Fibroblast of the aortic adventitia (primary cell): ENCODE measurements at regions not wholly inside any gene's neighbourhood (a gene's known extent, or its start where the extent isn't known, plus 50 kb on each side); places are given as distances from the start of the nearest gene placed in this dataset.

Source experiments
- DNase-seq: peaks from one replicate; pipeline ENCODE4 v3.0.0-alpha.2; 2010; ENCODE audit warnings: low read depth
- H3K4me3 ChIP-seq: 2 replicates; pipeline ENCODE4 v1.5.1; 2011; ENCODE audit warnings: low read depth, mild to moderate bottlenecking, control low read depth, low read length, moderate library complexity
- TF ChIP-seq, protein P1 (sequence below): IDR thresholded peaks from 2 replicates; pipeline ENCODE4 v1.5.1; 2011; ENCODE audit warnings: mild to moderate bottlenecking, low read length, control low read depth, inconsistent platforms; ENCODE audit not compliant: insufficient read depth

DNA sequence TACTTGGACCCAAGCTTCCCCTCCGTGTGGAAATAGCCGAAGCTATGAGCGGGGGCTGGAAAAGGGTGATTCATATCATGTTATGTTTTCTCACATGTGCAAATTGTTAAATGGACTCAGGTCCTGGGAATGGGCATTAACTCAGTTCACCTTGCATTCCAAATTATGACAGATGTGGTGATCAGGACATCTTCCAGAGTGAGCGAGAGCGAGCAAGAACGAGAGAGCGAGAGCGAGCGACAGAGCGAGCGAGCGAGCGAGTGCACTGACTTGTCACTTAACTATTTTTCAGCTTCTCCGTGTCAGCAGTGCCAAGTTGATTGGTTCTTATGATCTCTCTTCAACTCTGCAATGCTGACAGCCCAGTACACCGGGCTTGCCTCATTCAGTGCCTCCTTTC, 437.4 kb upstream of the NRSN1 start:
- no peak overlapping the region for H3K4me3 ChIP-seq
- no peak for DNase-seq
- TF ChIP-seq, protein P1, sequence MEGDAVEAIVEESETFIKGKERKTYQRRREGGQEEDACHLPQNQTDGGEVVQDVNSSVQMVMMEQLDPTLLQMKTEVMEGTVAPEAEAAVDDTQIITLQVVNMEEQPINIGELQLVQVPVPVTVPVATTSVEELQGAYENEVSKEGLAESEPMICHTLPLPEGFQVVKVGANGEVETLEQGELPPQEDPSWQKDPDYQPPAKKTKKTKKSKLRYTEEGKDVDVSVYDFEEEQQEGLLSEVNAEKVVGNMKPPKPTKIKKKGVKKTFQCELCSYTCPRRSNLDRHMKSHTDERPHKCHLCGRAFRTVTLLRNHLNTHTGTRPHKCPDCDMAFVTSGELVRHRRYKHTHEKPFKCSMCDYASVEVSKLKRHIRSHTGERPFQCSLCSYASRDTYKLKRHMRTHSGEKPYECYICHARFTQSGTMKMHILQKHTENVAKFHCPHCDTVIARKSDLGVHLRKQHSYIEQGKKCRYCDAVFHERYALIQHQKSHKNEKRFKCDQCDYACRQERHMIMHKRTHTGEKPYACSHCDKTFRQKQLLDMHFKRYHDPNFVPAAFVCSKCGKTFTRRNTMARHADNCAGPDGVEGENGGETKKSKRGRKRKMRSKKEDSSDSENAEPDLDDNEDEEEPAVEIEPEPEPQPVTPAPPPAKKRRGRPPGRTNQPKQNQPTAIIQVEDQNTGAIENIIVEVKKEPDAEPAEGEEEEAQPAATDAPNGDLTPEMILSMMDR: no peak

DNA sequence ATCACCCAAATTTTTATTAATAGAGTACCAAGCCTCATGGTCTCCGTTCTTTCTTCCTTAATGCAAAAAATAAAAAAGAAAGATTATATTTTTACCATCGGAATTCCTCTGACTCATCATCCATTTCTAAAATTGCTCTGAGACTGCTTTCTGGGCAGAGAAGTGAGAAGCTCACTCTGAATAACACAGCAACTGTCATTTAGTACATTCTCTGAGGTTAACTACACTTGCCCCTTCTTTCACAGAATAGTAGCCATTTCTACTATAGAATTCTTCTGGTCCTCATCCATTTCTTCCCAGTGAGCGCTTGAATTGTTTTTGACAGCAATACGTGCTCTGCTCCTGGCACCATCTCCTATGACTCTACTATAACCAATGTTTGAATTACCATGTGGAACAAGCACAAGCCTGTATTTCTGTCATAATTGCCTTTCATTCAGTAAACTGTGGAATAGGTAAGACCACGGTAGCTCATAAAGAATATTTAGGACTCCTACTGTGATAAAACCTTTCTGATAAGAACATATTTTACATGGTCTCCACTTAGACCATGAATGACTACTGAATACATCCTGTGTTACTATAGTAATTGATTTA, 435.5 kb upstream of the NRSN1 start:
- H3K4me3 ChIP-seq: no peak overlapping the region
- no peak for DNase-seq
- TF ChIP-seq, protein P1: no peak

DNA sequence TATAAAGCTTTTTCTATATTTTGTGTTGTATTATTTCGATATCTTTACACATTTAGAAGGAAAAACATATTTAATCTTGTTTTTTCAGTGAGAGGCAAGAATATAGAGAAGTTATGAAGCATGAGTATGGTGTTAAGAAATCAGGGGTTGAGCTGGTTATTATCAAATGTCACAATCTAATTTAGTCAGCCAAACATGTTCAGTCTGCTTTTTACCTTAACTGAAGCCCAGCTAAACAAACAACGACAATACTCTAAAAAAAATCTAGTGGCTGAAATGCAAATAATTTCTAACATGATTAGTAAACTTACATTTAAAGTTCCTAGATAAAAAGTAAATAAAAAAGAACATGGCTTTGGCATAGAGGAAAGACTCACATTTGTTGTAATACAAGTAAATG, 433.8 kb upstream of the NRSN1 start:
- H3K4me3 ChIP-seq: no peak overlapping the region
- DNase-seq: no peak
- TF ChIP-seq, protein P1: no peak

DNA sequence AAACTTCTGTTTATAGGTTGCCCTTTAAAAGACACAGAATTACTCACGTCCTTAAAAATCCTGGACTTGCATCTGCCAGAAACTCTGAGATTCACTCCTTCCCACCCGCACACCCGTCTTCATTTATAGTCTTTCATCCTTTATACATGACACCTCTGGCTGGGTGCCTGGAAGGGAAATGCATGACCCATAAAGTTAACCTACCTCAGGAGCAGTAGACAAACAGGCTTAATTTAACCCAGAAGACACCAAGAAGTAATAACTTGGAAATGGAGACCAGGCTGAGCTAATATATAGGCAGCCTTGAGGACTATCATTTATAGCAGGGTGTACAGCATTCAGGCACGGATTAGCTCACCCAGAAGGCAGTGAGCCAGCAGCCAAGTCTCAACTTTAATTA, 429.0 kb upstream of the NRSN1 start:
- no peak for DNase-seq
- TF ChIP-seq, protein P1: no peak
- H3K4me3 ChIP-seq: no peak overlapping the region

DNA sequence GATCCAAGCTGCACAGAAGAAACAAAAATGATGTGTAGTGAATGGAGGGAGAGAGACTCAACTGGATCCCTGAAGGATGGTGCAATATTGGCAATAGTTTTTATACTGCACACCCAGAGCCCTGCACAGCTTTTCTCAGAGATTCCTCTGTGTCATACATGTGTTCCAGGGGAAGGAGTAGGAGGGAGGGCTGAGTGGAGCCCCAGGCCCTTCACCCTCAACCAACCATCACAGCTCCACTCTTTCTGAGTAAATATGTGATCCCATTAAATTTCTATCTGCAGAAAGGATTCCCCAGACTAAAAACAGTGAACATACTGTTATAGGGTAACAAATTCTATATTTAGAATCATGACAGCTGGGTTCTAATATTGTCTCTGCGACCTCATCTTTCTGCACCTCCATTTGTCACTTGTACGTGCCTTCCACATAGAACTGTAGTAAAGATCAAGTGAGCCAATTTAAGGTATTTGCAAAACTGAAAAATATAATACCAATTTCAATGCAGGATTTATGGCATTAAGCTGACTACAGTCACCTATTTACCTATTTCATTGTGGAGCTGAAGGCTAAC, 421.4 kb upstream of the NRSN1 start:
- TF ChIP-seq, protein P1: no peak

DNA sequence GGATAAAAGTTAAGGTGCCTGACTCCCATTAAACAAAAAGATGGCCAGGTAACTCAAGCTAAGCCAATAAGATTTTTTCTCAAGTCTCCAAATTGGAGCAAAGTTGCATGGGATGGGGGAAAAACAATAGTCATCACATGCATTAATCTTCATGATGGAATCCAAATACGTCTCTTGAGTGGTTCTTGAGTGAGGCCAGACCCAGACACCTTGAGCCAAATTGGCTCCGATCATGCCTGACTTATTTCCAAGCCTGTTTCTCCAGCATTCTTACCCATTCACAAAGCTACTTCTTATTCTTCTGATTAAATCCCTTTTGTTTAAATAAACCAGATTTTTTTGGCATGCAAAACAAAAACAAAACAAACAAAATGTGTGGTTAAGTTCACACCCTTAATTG, 420.3 kb upstream of the NRSN1 start:
- TF ChIP-seq, protein P1: no peak
- H3K4me3 ChIP-seq: no peak overlapping the region
- DNase-seq: no peak

More for the DNA sequence above, 421.4 kb upstream of the NRSN1 start:
- H3K4me3 ChIP-seq: no peak overlapping the region
- no peak for DNase-seq

DNA sequence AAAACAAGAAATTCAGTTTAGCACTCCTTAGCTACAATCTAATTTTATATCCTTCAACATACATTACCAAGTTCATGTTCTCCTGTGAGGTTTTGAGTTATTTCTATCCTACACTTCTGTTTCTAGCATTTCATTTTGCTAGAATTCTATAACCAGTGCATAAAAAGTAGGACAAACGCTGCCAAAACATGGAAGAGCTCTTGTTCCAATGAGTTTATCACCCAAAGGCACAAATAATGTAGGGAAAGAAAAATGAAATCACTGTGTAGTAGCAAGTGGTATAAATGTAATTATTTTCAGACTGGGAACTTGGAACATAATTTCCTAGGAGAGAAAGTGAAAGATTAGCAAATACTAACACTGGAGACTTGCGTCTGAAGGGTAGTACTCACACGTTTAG, 413.3 kb upstream of the NRSN1 start:
- TF ChIP-seq, protein P1: no peak
- DNase-seq: no peak

More for the DNA sequence above, 413.3 kb upstream of the NRSN1 start:
- H3K4me3 ChIP-seq: no peak overlapping the region
